Skeletal muscle satellite cell (primary cell): ENCODE measurements at regions not wholly inside any gene's neighbourhood (a gene's known extent, or its start where the extent isn't known, plus 50 kb on each side); places are given as distances from the start of the nearest gene placed in this dataset.
"Not testable (repeated sequence)": the region's sequence is repeated elsewhere in the genome, so short reads cannot be mapped to it uniquely, and the experiment has no call there.

ENCODE experiments used
- H3K27me3 ChIP-seq: 2 replicates; pipeline ENCODE4 v1.7.0; 2013; ENCODE audit warnings: low read length; ENCODE audit not compliant: control insufficient read depth, insufficient read depth
- H3K36me3 ChIP-seq: 2 replicates; pipeline ENCODE4 v1.7.0; 2013; ENCODE audit warnings: mild to moderate bottlenecking, control low read depth, low read length; ENCODE audit not compliant: insufficient read depth
- H3K4me1 ChIP-seq: 2 replicates; pipeline ENCODE4 v1.7.0; 2013; ENCODE audit warnings: low read length; ENCODE audit not compliant: control insufficient read depth, insufficient read depth
- H3K4me2 ChIP-seq: 2 replicates; pipeline ENCODE4 v1.7.0; 2013; ENCODE audit warnings: mild to moderate bottlenecking, low read length
- H3K4me3 ChIP-seq: 2 replicates; pipeline ENCODE4 v1.7.0; 2013; ENCODE audit warnings: low read length
- H3K9ac ChIP-seq: 2 replicates; pipeline ENCODE4 v1.7.0; 2013; ENCODE audit warnings: mild to moderate bottlenecking, low read depth, low read length, moderate library complexity
- H3K9me3 ChIP-seq: replicated peaks from 2 replicates; pipeline ENCODE4 v1.7.0; 2013; ENCODE audit warnings: mild to moderate bottlenecking, control low read depth, low read length

DNA sequence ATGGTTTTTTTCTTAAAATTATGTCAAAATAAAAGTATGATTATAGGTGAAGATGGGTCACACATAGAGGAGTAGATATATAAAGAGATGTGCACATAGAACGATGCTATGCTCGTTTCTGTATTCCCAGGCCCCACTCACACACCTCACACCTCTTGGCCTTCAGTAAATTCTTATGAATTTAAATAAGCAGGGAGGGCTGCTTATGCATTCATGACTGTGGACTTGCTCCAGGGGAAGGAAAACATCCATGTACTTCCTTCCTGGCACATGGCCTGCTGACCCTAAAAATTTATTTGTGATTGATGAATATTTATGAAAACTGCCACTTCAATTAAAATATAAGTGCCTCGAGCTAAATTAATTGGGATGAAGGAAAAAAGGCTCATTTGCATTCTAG, 1306.7 kb upstream of the TMEM132C start:
- Histone ChIP-seq H3K4me3 (no peak overlapping the region), H3K4me2 (no peak overlapping the region)

DNA sequence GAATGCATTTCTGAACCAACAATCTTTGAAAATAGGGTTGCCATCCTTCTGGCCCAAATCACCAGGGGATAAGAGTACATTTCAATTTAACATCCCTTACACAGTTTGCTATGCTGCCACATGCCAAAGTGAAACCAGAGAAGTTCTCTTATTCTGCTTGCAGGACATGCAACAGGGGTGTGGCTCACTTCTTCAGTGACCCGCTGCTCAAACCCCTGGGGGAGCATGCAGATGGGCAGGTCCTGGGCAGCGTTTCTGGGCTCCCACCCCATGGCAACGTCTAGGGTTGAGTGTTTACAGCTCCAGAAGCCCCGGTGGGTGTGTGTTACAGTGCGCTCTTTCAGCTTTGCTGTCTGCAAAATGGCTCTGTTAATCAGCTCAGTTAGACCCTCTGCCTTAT, 1306.3 kb upstream of the TMEM132C start:
- no peak overlapping the region for H3K9ac ChIP-seq
- H3K27me3 ChIP-seq, result no peaks in the 10 kb centered on the region
- H3K4me2 ChIP-seq, result no peak overlapping the region
- no peak overlapping the region for H3K4me3 ChIP-seq
- no peaks in the 10 kb centered on the region for H3K36me3 ChIP-seq
- no peaks in the 10 kb centered on the region for H3K4me1 ChIP-seq
- H3K9me3 ChIP-seq, result no peaks in the 10 kb centered on the region

More for the DNA sequence above, 1306.7 kb upstream of the TMEM132C start:
- no peaks in the 10 kb centered on the region for H3K9me3 ChIP-seq
- no peak overlapping the region for H3K9ac ChIP-seq
- no peaks in the 10 kb centered on the region for H3K36me3 ChIP-seq
- no peaks in the 10 kb centered on the region for H3K27me3 ChIP-seq
- H3K4me1 ChIP-seq, result no peaks in the 10 kb centered on the region

DNA sequence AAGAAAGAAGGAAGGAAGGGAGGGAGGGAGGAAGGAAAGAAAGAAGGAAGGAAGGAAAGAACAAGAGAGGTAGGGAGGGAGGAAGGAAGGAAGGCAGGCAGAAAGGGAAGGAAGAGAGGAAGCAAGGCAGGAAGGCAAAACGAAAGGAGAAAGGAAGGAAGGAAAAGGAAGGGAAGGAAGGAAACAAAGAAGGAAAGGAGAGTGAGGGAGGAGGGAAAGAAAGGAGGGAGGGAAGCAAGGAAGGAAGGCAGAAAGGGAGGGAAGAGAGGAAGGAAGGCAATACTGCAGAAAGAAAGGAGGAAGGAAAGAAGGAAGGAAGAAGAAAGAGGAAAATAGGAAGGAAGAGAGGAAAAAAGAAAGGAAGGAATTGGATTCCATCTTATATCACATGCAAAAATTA, 1303.1 kb upstream of the TMEM132C start:
- no peaks in the 10 kb centered on the region for H3K9me3 ChIP-seq
- no peaks in the 10 kb centered on the region for H3K36me3 ChIP-seq
- H3K4me2 ChIP-seq, result no peak overlapping the region
- H3K4me3 ChIP-seq, result no peak overlapping the region
- H3K9ac ChIP-seq, result no peak overlapping the region
- H3K4me1 ChIP-seq, result no peaks in the 10 kb centered on the region
- no peaks in the 10 kb centered on the region for H3K27me3 ChIP-seq

DNA sequence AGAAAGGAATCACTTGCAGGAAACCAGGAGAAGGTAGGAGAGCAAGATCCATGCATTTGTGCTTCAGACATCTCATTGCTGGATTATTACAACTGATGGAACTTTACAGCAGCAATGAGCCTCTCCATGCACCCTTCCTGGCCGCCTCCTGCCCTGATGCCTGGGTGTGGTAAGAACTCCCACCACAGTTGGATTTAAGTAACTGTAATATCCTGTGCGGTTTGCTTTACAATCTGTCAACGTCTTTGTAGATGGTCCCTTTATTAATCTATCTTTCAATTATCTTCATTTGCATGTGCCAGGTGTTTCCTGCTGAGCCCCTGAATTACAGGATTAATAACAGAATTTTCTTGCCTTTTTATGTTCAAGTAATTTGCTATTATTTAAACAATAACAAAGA, 1300.5 kb upstream of the TMEM132C start:
- no peak overlapping the region for H3K4me2 ChIP-seq
- no peaks in the 10 kb centered on the region for H3K27me3 ChIP-seq
- H3K9ac ChIP-seq, result no peak overlapping the region
- no peak overlapping the region for H3K4me3 ChIP-seq
- no peaks in the 10 kb centered on the region for H3K4me1 ChIP-seq
- H3K36me3 ChIP-seq, result no peaks in the 10 kb centered on the region
- H3K9me3 ChIP-seq, result no peaks in the 10 kb centered on the region

DNA sequence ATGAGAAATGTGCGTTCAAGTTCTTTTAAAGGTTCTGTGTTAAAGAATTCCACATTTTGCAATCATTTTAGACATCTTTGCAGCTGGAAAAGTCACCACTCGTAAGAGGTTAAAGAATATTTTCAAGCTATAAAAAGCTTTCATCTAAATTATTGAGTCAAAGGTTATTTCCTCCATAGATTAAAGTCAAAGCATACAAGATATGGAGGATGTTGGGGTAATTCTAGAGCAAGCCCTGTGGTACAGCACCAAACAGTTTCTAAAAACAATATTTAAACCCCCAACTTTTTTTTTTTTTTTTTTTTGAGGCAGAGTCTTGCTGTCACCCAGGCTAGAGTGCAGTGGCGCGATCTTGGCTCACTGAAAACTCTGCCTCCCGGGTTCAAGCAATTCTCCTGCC, 1299.8 kb upstream of the TMEM132C start:
- H3K9me3 ChIP-seq, result no peaks in the 10 kb centered on the region
- no peak overlapping the region for H3K4me3 ChIP-seq
- H3K27me3 ChIP-seq, result no peaks in the 10 kb centered on the region
- no peaks in the 10 kb centered on the region for H3K36me3 ChIP-seq
- H3K4me2 ChIP-seq, result no peak overlapping the region
- no peaks in the 10 kb centered on the region for H3K4me1 ChIP-seq
- no peak overlapping the region for H3K9ac ChIP-seq

DNA sequence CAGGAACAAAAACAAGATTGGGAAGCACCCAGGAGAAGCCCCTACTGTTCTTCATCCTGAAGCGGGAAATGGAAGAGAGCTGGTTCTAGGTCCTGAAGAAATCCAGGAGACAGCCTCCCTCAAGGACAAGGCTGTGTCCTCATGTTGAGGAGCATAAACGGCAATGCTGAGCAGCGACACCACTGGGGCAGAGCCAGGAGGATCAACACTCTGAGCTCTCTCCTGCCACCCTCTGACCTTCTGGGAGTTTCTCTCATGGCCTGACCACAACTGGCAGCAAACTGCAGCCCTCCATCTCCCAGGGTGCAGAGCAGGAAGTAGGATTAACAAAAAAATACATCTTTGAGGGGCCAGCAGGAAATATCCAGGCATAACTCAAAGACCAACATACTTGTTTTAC, 1292.2 kb upstream of the TMEM132C start:
- no peaks in the 10 kb centered on the region for H3K4me1 ChIP-seq
- no peaks in the 10 kb centered on the region for H3K9me3 ChIP-seq
- H3K9ac ChIP-seq, result no peak overlapping the region
- H3K36me3 ChIP-seq, result no peaks in the 10 kb centered on the region
- no peak overlapping the region for H3K4me2 ChIP-seq
- no peak overlapping the region for H3K4me3 ChIP-seq
- H3K27me3 ChIP-seq, result no peaks in the 10 kb centered on the region

DNA sequence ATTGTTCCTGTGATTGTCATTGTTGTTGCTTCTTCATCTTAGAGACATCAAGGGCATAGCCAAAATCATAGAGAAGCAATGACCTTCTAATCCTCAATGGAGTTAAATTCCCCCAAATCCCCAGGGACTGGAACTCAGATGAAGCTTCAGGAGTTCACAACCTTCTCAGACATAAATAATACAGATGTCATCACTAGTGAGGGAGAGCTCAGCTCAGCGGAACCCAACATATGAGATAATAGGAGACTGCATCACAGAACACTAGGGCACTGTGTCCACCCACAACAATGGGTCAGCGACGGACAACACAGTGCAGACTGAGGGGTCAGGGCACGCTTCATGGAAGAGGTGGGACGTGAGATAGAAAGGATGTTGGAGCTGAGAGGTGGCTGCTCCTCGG, 1290.4 kb upstream of the TMEM132C start:
- Histone ChIP-seq H3K36me3 (no peaks in the 10 kb centered on the region), H3K9ac (no peak overlapping the region), H3K9me3 (no peaks in the 10 kb centered on the region), H3K27me3 (no peaks in the 10 kb centered on the region), H3K4me2 (no peak overlapping the region), H3K4me3 (no peak overlapping the region), H3K4me1 (no peaks in the 10 kb centered on the region)

DNA sequence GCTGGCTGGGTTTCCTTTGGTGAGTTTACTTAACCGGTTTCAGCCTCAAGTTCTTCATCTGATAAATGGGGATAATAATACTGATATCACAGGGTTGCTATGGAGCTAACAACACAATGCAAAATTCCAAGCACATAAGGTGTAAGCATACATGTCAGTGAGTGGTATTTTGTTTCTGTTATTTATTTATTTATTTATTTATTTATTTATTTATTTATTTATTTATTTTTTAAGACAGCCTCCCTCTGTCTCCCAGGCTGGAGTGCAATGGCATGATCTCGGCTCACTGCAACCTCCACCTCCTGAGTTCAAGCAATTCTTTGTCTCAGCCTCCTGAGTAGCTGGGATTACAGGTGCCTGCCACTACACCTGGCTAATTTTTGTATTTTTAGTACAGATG, 1287.4 kb upstream of the TMEM132C start:
- not testable (repeated sequence) for H3K4me3 ChIP-seq, H3K4me2 ChIP-seq, H3K4me1 ChIP-seq, H3K9me3 ChIP-seq, H3K27me3 ChIP-seq, H3K36me3 ChIP-seq, H3K9ac ChIP-seq

DNA sequence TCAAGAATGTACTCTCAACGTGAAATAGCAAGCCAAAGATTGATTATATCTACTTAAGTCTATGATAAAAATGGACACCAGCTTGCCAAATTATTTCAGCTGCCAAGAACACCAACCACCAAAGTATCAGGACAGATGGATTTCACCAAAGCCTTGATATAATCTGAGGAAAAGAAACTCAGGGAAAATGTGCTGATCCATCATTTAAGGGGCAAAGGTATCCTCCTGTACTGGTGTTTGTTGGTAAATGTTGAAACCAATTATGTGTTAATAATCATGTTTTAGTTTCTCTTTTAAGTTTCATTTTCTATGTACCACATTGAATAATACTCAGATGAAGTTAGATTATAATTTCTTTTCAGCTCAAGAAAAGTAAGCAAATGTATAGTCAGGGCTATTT, 1284.3 kb upstream of the TMEM132C start:
- H3K27me3 ChIP-seq, result no peaks in the 10 kb centered on the region
- H3K4me2 ChIP-seq, result no peak overlapping the region
- H3K9me3 ChIP-seq, result no peaks in the 10 kb centered on the region
- no peaks in the 10 kb centered on the region for H3K36me3 ChIP-seq
- H3K9ac ChIP-seq, result no peak overlapping the region
- H3K4me1 ChIP-seq, result no peaks in the 10 kb centered on the region
- no peak overlapping the region for H3K4me3 ChIP-seq

DNA sequence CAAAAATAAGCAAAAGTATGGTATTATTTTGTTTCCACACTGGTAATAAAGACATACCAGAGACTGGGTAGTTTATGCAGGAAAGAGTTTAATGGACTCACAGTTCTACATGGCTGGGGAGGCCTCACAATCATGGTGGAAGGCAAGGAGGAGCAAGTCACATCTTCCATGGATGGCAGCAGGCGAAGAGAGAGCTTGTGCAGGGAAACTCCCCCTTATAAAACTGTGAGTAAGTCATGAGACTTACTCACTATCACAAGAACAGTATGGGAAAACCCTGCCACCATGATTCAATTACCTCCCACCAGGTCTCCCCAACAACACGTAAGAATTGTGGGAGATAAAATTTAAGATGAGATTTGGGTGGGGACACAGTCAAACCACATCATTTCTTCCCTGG, 1283.2 kb upstream of the TMEM132C start:
- not testable (repeated sequence) for H3K9ac ChIP-seq, H3K27me3 ChIP-seq, H3K4me2 ChIP-seq, H3K4me3 ChIP-seq, H3K36me3 ChIP-seq, H3K9me3 ChIP-seq, H3K4me1 ChIP-seq

DNA sequence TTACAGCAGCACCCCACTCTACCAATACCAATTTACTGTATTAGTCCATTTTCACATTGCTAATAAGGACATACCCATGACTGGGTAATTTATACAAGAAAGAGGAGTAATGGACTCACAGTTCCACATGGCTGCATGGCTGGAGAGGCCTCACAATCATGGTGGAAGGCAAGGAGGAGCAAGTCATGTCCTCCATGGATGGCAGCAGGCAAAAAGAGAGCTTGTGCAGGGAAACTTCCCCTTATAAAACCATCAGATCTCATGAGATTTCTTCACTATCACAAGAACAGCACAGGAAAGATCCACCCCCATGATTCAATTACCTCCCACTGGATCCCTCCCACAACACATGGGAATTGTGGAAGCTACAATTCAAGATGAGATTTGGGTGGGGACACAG, 1281.3 kb upstream of the TMEM132C start:
- not testable (repeated sequence) for H3K4me1 ChIP-seq

DNA sequence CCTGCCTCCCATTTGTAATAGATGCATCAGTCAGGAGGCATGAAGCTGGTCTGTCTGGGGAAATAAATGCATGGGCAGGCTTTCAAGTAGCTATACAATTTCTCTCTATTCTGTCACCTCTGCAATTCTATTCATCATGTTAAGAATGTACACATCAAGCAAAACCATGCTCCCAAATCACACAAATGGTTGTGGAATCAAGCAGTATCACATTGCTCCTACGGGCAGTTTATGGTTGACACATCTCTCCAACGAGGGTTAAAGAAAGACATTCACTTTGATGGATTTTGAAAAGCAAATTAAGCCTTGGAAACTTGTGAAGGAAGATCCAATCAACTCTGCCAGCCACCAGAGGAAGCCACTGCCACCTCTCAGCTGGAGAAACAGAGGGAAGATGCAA, 1277.4 kb upstream of the TMEM132C start:
- H3K36me3 ChIP-seq, result no peaks in the 10 kb centered on the region
- no peak overlapping the region for H3K4me2 ChIP-seq

More for the DNA sequence above, 1281.3 kb upstream of the TMEM132C start:
- H3K27me3 ChIP-seq, H3K9me3 ChIP-seq, H3K4me3 ChIP-seq, H3K4me2 ChIP-seq, H3K36me3 ChIP-seq, H3K9ac ChIP-seq: not testable (repeated sequence)

DNA sequence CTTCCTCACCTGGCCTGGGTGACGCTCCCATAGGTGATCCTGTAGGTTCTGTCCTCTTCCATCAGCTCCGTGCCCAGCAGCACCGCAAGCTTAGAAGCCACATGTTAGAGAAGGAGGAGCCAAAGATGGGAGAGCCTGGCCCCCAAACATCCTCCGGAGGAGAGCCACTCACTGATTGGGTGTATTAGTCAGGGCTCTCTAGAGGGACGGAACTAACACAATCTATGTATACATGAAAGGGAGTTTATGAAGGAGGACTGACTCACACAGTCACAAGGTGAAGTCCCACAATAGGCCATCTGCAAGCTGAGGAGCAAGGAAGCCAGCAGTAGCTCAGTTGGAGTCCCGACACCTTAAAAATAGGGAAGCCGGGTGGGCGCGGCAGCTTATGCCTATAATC, 1273.1 kb upstream of the TMEM132C start:
- Histone ChIP-seq H3K9me3 (no peaks in the 10 kb centered on the region), H3K36me3 (no peaks in the 10 kb centered on the region), H3K4me3 (no peak overlapping the region), H3K27me3 (no peaks in the 10 kb centered on the region), H3K4me1 (no peaks in the 10 kb centered on the region), H3K4me2 (no peak overlapping the region), H3K9ac (no peak overlapping the region)

More for the DNA sequence above, 1277.4 kb upstream of the TMEM132C start:
- H3K9ac ChIP-seq, result no peak overlapping the region
- H3K9me3 ChIP-seq, result no peaks in the 10 kb centered on the region
- no peak overlapping the region for H3K4me3 ChIP-seq
- H3K27me3 ChIP-seq, result no peaks in the 10 kb centered on the region
- no peaks in the 10 kb centered on the region for H3K4me1 ChIP-seq
